ENCODE measurements at regions not wholly inside any gene's neighbourhood (a gene's known extent, or its start where the extent isn't known, plus 50 kb on each side); places are given as distances from the start of the nearest gene placed in this dataset.

DNA sequence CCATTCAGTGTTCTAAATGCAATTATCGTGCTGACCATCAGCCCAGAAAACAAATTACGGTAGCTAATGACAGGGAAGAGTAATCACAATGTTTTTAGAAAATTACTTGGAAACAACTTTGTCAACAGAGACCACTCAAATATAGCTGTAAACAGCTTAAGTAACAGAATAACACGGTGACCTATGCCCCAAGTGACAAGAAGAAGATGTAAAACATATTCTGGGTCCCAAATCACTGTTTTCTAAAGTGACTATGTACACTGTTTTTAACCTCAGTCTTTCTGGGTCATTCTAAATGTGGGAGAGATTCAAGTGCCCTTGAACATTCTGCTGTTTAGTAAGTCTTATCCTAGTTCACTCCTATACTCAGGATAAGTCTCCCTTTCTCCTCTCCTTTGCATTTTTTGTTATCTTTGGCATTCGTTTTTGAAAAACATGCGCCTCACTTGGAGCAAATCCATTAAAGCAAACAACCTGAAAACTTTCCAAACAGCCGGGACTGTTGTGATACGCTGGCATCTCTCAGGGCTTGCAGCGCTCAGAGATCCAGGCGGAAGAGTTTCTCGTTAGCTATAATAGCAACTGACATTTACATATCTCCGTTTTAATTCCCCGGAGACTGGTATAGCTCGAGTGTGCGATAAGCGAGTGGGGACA is 114.5 kb upstream of the SOX4 start:
- H2AFZ ChIP-seq (ENCODE audit: low read depth, low read length), result no peak overlapping the region
- TF ChIP-seq, protein P1, sequence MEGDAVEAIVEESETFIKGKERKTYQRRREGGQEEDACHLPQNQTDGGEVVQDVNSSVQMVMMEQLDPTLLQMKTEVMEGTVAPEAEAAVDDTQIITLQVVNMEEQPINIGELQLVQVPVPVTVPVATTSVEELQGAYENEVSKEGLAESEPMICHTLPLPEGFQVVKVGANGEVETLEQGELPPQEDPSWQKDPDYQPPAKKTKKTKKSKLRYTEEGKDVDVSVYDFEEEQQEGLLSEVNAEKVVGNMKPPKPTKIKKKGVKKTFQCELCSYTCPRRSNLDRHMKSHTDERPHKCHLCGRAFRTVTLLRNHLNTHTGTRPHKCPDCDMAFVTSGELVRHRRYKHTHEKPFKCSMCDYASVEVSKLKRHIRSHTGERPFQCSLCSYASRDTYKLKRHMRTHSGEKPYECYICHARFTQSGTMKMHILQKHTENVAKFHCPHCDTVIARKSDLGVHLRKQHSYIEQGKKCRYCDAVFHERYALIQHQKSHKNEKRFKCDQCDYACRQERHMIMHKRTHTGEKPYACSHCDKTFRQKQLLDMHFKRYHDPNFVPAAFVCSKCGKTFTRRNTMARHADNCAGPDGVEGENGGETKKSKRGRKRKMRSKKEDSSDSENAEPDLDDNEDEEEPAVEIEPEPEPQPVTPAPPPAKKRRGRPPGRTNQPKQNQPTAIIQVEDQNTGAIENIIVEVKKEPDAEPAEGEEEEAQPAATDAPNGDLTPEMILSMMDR (IDR thresholded peaks at IDR 0.05; ENCODE audit: borderline replicate concordance, extremely low read depth, low read length, poor library complexity, severe bottlenecking), result no peak
- TF ChIP-seq EZH2 (IDR thresholded peaks at IDR 0.05; ENCODE audit: borderline replicate concordance, low read depth, low read length, severe bottlenecking), result no peak
- no peaks in the 10 kb centered on the region for H3K27me3 ChIP-seq (ENCODE audit: insufficient read depth, low read length, poor library complexity)
- no peaks in the 10 kb centered on the region for H3K36me3 ChIP-seq (ENCODE audit: insufficient read depth, low read length)
- no peak overlapping the region for H3K4me3 ChIP-seq (ENCODE audit: low read depth in 1 of 2, low read length in 2 of 2)
- ATAC-seq (ENCODE audit: insufficient read depth, low read depth) (no peak), DNase-seq (no peak)
- no peaks in the 10 kb centered on the region for H3K9me3 ChIP-seq (ENCODE audit: insufficient read depth, low read length, severe bottlenecking)
- no peak overlapping the region for H3K27ac ChIP-seq (ENCODE audit: low read length)
- H3K9ac ChIP-seq (ENCODE audit: low read depth, low read length), result no peak overlapping the region
- H3K4me2 ChIP-seq (ENCODE audit: insufficient read depth, low read length), result no peak overlapping the region
- no peaks in the 10 kb centered on the region for H3K79me2 ChIP-seq (ENCODE audit: insufficient read depth, low read length)
- H4K20me1 ChIP-seq (ENCODE audit: insufficient read depth, low read length), result no peaks in the 10 kb centered on the region
- no peaks in the 10 kb centered on the region for H3K4me1 ChIP-seq (ENCODE audit: insufficient read depth, low read length)

DNA sequence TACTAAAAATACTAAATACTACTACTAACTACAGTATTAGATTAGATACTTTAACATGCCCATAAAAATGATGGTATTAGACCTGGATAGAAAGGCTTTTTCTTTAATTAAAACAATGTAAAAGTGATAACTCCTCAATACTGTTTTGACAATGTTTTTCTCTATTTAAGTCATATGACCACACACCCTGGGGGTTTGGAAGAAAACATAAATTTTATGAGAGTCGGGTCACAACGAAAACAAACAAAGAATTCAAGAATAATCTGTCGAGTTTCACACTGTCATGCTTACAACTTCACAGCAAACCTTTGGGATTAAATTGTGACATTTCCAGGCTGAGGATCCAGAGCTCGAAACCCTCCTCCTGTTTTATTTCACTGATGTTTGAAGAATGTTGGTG is 107.4 kb upstream of the SOX4 start:
- Histone ChIP-seq H3K27me3 (ENCODE audit: insufficient read depth, low read length, poor library complexity) (no peaks in the 10 kb centered on the region), H4K20me1 (ENCODE audit: insufficient read depth, low read length) (no peaks in the 10 kb centered on the region), H3K4me1 (ENCODE audit: insufficient read depth, low read length) (no peaks in the 10 kb centered on the region), H3K4me3 (ENCODE audit: low read depth in 1 of 2, low read length in 2 of 2) (no peak overlapping the region), H3K9ac (ENCODE audit: low read depth, low read length) (no peak overlapping the region), H2AFZ (ENCODE audit: low read depth, low read length) (no peak overlapping the region), H3K9me3 (ENCODE audit: insufficient read depth, low read length, severe bottlenecking) (no peaks in the 10 kb centered on the region), H3K36me3 (ENCODE audit: insufficient read depth, low read length) (no peaks in the 10 kb centered on the region), H3K4me2 (ENCODE audit: insufficient read depth, low read length) (no peak overlapping the region), H3K79me2 (ENCODE audit: insufficient read depth, low read length) (no peaks in the 10 kb centered on the region), H3K27ac (ENCODE audit: low read length) (no peak overlapping the region)
- no peak for TF ChIP-seq EZH2 (IDR thresholded peaks at IDR 0.05; ENCODE audit: borderline replicate concordance, low read depth, low read length, severe bottlenecking)
- TF ChIP-seq, protein P1 (IDR thresholded peaks at IDR 0.05; ENCODE audit: borderline replicate concordance, extremely low read depth, low read length, poor library complexity, severe bottlenecking), result no peak
- DNase-seq (no peak), ATAC-seq (ENCODE audit: insufficient read depth, low read depth) (no peak)

DNA sequence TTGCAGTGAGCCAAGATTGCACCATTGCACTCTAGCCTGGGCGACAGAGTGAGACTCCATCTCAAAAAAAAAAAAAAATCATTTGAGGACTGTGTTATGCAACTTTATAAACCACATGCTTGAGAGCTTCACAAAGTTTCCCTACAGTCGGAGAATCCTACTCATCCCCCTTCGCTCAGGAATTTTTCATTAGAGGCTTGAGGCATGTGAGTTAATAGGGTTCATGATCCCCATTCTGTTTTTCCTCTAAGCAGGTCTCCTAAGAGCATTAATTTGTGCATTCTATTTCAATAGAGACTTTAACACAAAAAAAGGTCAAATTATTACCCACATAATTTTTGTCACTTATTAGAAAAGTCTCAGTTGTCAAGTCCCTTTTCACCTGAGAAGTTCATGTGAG is 103.7 kb upstream of the SOX4 start:
- no peak overlapping the region for H2AFZ ChIP-seq (ENCODE audit: low read depth, low read length)
- no peaks in the 10 kb centered on the region for H3K4me1 ChIP-seq (ENCODE audit: insufficient read depth, low read length)

More for the DNA sequence above, 103.7 kb upstream of the SOX4 start:
- no peaks in the 10 kb centered on the region for H3K9me3 ChIP-seq (ENCODE audit: insufficient read depth, low read length, severe bottlenecking)
- H3K4me3 ChIP-seq (ENCODE audit: low read depth in 1 of 2, low read length in 2 of 2), result no peak overlapping the region
- no peaks in the 10 kb centered on the region for H3K36me3 ChIP-seq (ENCODE audit: insufficient read depth, low read length)
- ATAC-seq (ENCODE audit: insufficient read depth, low read depth), result no peak
- TF ChIP-seq EZH2 (IDR thresholded peaks at IDR 0.05; ENCODE audit: borderline replicate concordance, low read depth, low read length, severe bottlenecking), result no peak
- TF ChIP-seq, protein P1 (IDR thresholded peaks at IDR 0.05; ENCODE audit: borderline replicate concordance, extremely low read depth, low read length, poor library complexity, severe bottlenecking), result no peak
- no peaks in the 10 kb centered on the region for H3K79me2 ChIP-seq (ENCODE audit: insufficient read depth, low read length)
- no peaks in the 10 kb centered on the region for H3K27me3 ChIP-seq (ENCODE audit: insufficient read depth, low read length, poor library complexity)
- no peak overlapping the region for H3K9ac ChIP-seq (ENCODE audit: low read depth, low read length)
- no peak for DNase-seq
- no peak overlapping the region for H3K4me2 ChIP-seq (ENCODE audit: insufficient read depth, low read length)
- no peaks in the 10 kb centered on the region for H4K20me1 ChIP-seq (ENCODE audit: insufficient read depth, low read length)
- no peak overlapping the region for H3K27ac ChIP-seq (ENCODE audit: low read length)

Measured in DND-41 (cell line).